Stimulated activated CD8-positive, alpha-beta memory T cell treated with anti-CD3 and anti-CD28 coated beads, Interleukin-7, amount 100 ng/mL, for 48 hours (primary cell): ENCODE measurements at regions not wholly inside any gene's neighbourhood (a gene's known extent, or its start where the extent isn't known, plus 50 kb on each side); places are given as distances from the start of the nearest gene placed in this dataset.

ENCODE experiments used
- DNase-seq, 2 donors: peaks; one replicate each; pipeline ENCODE4 v3.0.0-alpha.2; 2020; ENCODE audit warnings: low read depth in 1 of 2; ENCODE audit errors: extremely low read depth in 1 of 2

- no peak for DNase-seq
Measured at GRCh38 chr15:38646716-38647115, 82.1 kb upstream of the RASGRP1 start.

DNA sequence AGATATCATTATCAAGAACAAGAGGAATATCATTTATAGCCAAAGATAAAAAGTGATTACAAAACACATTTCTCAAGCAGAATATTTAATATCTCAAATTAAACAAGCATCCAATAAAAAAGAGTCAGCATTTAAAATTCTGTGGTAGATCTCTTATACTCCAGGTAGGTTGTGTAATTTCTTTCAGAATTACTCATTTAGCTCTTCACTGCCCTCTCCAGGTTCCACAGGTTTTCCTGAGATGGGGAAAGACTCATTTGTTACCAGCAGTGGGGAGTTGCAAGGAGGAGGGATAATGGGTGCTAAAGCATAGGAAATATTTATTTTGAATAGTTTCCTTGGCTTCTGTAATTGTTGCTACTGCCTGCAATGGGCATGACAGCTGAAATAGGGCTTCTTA is 83.1 kb upstream of the RASGRP1 start:
- no peak for DNase-seq

DNA sequence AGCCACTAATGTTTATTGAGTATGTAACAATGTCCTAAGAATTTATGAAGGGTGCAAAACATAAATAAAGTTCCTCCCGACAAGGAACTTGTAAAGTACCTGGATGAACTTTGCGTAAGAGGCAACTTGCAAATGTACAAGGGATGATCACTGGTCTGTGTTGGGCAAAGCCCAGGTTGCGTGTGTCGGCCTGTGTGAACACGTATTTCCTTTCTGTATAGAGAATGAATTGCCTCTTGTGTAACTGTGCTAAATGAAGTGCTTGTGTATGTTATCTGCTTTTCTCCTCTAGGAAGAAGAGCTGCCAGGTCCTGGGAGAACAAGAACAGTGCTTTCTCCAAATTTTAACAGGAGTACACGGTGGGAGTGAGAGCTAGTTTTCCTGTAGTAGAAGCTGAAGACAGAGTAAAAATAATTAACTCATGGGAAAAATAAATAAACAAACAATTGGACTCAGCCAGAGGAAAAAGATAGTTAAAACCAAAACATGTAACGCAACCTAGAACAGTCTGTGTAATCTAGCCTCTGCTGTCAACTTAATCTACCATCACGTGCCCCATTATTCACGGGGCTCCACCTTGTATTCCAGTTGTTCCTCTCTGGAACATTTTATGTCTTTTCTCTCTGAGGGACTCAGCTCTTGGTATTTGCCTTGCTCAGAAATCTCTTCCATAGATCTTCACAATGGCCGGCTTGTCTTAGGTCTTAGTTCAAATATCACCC is 83.7 kb upstream of the RASGRP1 start:
- no peak for DNase-seq

- no peak for DNase-seq
Measured at GRCh38 chr15:38650384-38650783, 85.8 kb upstream of the RASGRP1 start.

DNA sequence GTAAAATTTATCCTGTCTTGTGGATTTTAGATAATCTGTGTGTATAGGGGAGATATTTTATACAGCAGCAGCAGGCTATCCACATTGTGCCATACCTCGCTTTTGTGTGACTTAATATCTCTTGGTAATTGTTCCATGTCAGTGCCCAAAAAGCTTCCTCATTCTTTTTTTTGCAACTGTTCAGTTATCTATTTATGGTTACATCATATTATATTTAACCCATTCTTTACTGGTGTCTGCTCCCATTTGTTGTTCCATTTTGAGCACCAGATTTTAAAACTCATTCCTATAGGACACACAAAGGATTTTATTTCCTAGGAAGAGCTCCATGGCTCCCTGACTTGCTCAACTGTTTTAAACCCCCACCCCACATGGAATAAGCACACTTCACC is 86.3 kb upstream of the RASGRP1 start:
- DNase-seq: no peak

DNA sequence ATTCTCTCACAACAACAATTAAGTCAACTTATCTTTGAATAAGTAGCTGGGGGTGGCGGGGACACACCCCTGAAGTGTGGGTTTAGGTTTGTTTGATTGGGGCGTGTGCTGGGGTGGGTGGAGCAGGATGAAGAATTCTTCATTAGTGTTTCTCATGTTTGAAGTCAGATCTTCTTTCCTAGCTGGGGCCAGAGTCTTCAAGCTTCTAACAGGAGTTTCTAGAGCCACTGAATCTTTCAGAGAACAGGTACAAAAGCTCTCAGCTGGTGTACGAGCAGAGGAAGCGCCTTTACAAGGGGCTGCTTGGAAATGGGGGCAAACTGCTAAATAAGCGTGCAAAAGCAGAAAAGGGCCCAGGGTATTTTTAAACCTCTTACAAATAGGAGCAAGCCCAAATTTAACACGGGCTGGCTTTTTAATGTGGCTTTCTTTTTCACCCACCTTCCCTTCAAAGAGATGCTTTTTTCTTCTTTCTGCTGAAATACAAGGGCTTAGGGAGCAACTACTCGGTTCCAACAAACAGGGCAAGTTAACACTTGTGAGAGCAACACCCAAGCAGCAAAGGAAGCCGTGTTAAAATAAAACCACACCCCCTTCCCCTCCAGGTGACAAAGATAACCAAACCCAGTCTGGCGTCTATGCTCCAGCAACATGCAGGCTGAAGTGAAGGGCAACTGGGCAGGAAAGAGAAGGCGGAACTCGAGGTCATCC is 86.9 kb upstream of the RASGRP1 start:
- peak in 1 of 2 donors; percentile 30 for DNase-seq

GRCh38 chr15:38652183-38652794 is 87.7 kb upstream of the RASGRP1 start:
- DNase-seq: no peak

GRCh38 chr15:38652998-38653397 is 88.4 kb upstream of the RASGRP1 start:
- DNase-seq: peak; percentile 41 to 52

GRCh38 chr15:38658431-38658830 is 93.8 kb upstream of the RASGRP1 start:
- DNase-seq: no peak

DNA sequence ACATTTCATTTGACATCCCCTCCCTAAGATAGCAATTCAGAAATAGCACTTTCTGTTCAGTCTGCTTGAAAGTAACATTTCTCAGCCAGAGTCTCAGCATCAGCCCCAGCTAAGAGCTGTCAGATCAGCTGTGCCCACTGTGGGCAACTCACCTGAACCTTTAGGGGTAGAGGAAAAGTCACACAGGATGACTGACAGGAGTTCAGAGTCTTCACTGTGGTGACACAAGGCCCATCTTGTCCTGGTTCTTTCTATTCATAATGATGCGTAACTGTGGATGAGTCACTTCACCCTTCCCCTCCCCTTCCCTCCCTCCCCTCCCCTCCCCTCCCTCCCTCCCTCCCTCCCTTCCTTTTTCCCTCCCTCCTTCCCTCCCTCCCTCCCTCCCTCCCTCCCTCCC is 96.1 kb upstream of the RASGRP1 start:
- peak in 1 of 2 donors; percentile 32 for DNase-seq

GRCh38 chr15:38662033-38662802 is 97.6 kb upstream of the RASGRP1 start:
- no peak for DNase-seq

GRCh38 chr15:38662805-38663204 is 98.2 kb upstream of the RASGRP1 start:
- no peak for DNase-seq

DNA sequence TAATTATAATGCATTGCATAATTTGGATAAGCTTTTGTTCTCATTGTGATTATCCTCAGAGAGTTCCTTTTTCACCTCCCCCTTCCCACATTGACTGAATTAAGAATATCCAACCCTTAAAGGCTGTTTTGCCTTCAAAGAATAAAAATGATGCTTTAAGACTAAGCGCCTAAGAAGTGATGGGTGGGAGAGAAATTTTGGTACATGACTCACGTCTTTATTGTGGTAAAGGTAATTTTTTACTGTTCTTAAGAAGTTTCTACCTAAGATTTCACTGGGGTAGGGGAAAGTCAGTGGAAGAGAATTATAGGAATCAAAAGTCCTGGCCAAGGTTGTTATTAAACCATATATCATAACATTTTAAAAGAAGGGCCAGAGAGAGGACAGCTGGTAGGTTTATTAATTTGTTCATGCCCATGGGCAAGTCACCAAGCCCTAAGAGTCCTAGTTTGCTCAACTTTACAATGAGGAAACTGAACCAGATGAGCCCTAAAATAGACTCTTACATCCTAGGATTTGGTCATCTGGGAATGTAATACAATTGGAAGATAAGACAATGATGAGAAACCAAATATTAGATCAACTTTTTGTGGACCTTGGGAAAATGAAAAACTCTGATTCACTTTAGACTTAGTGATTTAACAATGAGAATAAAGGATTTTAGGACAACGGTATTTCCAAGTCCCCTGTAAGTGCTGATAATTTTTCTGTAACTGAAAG is 101.1 kb upstream of the RASGRP1 start:
- no peak for DNase-seq

GRCh38 chr15:38666865-38667510 is 102.4 kb upstream of the RASGRP1 start:
- no peak for DNase-seq

GRCh38 chr15:38667890-38668850 is 103.6 kb upstream of the RASGRP1 start:
- no peak for DNase-seq

DNA sequence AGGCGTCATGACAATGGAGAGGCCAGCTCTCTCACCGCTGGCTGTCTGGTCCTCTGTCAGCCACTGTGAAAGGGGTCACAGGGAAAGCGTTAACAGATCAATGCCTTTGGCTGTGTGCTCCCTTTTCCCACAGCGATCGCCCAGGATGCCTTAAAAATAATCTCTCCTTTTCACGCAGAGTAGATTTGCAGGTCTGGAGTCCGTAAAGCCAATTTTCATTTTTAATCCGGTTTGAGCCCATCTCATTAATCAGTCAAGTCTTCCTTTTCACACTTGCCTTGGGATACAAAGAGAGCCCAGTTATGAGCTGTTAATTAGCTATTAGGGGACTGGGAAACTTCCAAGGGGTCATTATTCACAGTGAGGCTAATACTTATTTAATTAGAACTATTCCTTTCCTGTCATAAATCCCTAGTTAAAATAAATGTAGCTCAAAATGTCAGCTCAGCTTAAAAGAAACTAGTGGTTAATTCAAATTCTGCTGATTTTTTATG is 104.3 kb upstream of the RASGRP1 start:
- DNase-seq: no peak

DNA sequence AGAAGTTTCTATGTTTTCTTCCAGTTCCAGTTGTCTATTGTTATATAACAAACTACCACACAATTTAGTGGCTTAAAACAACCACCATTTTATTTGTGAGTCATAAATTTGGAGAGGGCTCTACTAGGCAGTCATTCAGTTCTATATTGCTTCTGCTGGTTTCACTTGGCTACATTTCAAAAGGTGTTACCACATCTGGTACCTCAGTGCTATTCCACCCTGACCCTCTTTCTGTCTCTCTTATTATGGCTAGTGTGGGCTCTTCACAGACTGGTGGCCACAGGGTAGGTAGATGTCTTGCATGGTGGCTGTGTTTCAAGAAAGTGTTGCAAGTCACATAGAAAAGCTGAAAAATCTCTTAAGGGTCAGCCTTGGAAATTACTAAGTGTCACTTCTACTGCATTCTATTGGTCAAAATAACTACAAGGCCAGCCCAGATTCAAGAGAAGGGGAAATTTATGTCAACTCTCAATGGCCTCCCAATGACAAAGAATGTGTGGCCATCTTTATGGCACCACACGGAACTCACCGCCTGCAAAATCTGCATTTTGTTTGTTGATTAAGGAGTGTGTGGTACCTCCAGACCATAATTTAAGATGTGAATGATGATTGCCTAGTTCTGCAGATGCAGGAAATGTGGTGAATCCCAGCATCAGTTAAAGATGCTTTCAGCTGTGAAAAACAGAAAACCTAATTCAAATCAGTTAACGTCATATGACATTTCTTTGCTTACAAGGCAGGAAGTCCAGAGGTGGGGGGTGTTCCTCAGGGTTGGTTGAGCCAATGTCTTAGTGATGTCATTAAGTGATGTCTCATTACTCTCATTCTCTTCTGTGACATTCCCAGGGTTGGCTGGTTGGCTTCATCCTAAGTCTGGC is 105.8 kb upstream of the RASGRP1 start:
- peak in 1 of 2 donors; percentile 74 for DNase-seq

DNA sequence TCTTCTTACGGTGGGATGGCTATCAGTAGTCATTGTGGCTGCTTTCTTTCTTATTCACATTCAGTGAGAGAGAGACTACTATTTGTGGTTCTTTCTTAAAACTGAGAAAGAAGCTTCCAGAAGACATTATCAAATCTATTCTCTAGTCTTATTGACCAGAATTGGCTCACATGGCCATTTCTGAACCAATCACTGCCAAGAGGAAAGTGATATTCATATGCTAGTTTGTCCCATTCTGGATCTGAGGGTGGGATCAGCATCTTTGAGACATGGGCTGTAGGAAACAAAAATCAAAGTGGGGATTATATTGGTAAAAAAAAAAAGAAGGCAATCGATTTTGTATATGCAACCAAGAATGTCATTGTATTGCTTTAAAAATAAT is 106.4 kb upstream of the RASGRP1 start:
- no peak for DNase-seq
